GM23338 (cell line): ENCODE measurements at regions not wholly inside any gene's neighbourhood (a gene's known extent, or its start where the extent isn't known, plus 50 kb on each side); places are given as distances from the start of the nearest gene placed in this dataset.

Experiments used
- EZH2 ChIP-seq: fragments of 200-600 bp; sonication (generic); IDR thresholded peaks from one replicate; pipeline ENCODE4 v1.8.0; 2017; ENCODE audit warnings: antibody characterized with exemption, mild to moderate bottlenecking, low read depth; ENCODE audit not compliant: unreplicated experiment
- POLR2AphosphoS5 ChIP-seq: IDR thresholded peaks from 2 replicates; pipeline ENCODE4 v1.6.1; 2016; ENCODE audit warnings: antibody characterized with exemption, low read depth
- ZNF114 ChIP-seq: fragments of 250-450 bp; sonication (Bioruptor Pico); IDR thresholded peaks from 2 replicates; pipeline ENCODE4 v1.5.0; 2020; ENCODE audit warnings: mild to moderate bottlenecking, moderate library complexity
- TF ChIP-seq, protein P1 (sequence below), 2 experiments: fragments of 200-600 bp in 1 of 2; sonication (generic) in 1 of 2; conservative IDR thresholded peaks; 2 replicates each; pipeline versions ENCODE4 v1.5.1 to v1.6.1; 2016 to 2017; ENCODE audit warnings: antibody characterized with exemption in 2 of 2, low read depth in 2 of 2, mild to moderate bottlenecking in 2 of 2, moderate library complexity in 1 of 2

DNA sequence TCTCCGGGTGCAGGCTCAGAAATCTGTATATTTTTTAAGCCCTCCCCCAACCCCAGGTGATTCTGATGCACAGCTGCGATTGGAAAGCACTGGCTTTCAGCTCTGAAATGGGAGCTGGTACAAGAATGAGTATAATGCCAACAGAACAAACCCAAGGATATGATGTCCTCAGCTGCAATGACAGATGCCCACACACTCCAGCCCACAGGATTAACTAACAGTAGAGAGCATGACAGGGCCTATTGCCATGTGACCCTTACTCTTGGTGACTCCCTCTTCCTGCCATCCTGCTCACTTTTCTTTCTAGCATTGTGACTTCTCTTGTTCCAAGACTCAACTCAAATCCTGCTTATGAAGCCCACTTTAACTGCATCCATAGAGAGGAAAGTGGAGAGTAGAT, 174.5 kb downstream of the FGF18 start:
- TF ChIP-seq ZNF114 (CRISPR knock-in tag) (no peak), EZH2 (no peak), POLR2AphosphoS5 (no peak)
- TF ChIP-seq, protein P1, sequence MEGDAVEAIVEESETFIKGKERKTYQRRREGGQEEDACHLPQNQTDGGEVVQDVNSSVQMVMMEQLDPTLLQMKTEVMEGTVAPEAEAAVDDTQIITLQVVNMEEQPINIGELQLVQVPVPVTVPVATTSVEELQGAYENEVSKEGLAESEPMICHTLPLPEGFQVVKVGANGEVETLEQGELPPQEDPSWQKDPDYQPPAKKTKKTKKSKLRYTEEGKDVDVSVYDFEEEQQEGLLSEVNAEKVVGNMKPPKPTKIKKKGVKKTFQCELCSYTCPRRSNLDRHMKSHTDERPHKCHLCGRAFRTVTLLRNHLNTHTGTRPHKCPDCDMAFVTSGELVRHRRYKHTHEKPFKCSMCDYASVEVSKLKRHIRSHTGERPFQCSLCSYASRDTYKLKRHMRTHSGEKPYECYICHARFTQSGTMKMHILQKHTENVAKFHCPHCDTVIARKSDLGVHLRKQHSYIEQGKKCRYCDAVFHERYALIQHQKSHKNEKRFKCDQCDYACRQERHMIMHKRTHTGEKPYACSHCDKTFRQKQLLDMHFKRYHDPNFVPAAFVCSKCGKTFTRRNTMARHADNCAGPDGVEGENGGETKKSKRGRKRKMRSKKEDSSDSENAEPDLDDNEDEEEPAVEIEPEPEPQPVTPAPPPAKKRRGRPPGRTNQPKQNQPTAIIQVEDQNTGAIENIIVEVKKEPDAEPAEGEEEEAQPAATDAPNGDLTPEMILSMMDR (conservative IDR thresholded peaks at IDR 0.05; ENCODE audit: low read depth in 2 of 2): no peak
